Esophagus squamous epithelium (tissue), 5 donors: ENCODE measurements at regions not wholly inside any gene's neighbourhood (a gene's known extent, or its start where the extent isn't known, plus 50 kb on each side); places are given as distances from the start of the nearest gene placed in this dataset.

Experiments used
- DNase-seq: peaks from one replicate; lab custom pipeline; 2025; lab: John Stamatoyannopoulos, UW
- H3K27ac ChIP-seq, 4 donors: fragments of 200-600 bp; sonication (generic); one replicate each; pipeline ENCODE4 v1.5.1; 2016 to 2019; ENCODE audit warnings: mild to moderate bottlenecking in 1 of 4
- H3K27me3 ChIP-seq, 4 donors: fragments of 200-600 bp; sonication (generic); 1 replicate in 3 of 4; 2 replicates in 1 of 4; pipeline versions ENCODE4 v1.5.1 to v1.6.0; 2017 to 2021; ENCODE audit warnings: antibody characterized with exemption in 1 of 4
- H3K36me3 ChIP-seq, 3 donors: fragments of 200-600 bp; sonication (generic); one replicate each; pipeline ENCODE4 v1.5.1; 2016 to 2019
- H3K4me1 ChIP-seq, 3 donors: fragments of 200-600 bp; sonication (generic); one replicate each; pipeline ENCODE4 v1.5.1; 2017 to 2019
- H3K4me3 ChIP-seq, 4 donors: fragments of 200-600 bp; sonication (generic); 1 replicate in 3 of 4; 2 replicates in 1 of 4; pipeline ENCODE4 v1.5.1; 2016 to 2019; ENCODE audit warnings: mild to moderate bottlenecking in 2 of 4, moderate library complexity in 1 of 4
- H3K9me3 ChIP-seq, 3 donors: fragments of 200-600 bp; sonication (generic); one replicate each; pipeline ENCODE4 v1.5.1; 2016 to 2019
- CTCF ChIP-seq, 6 experiments: fragments of 450-650 bp in 4 of 6; fragments of 200-600 bp in 2 of 6; sonication (generic) in 2 of 6; IDR thresholded peaks; one replicate each; pipeline ENCODE4 v1.5.1; 2016 to 2019; ENCODE audit warnings: antibody characterized with exemption in 6 of 6, mild to moderate bottlenecking in 4 of 6, moderate library complexity in 4 of 6
- POLR2A ChIP-seq, 4 donors: fragments of 450-650 bp; IDR thresholded peaks; one replicate each; pipeline ENCODE4 v1.6.1; 2017; ENCODE audit warnings: antibody characterized with exemption in 4 of 4, mild to moderate bottlenecking in 4 of 4, moderate library complexity in 3 of 4
- WGBS, 2 donors: methylation state at CpG; one replicate each; pipeline ENCODE4 v1.1.5; 2018; 5-methylcytosine and 5-hydroxymethylcytosine counted together
- intact Hi-C: fragments of 100-400 bp; cut with DNase I; formaldehyde crosslinking; loops from one replicate; pipeline ENCODE4 v1.15.0; 2022
- donor health status: DM: yes; HTN: yes; CAD: no.

- TF ChIP-seq POLR2A (IDR thresholded peaks at IDR 0.05), result no peak
- TF ChIP-seq CTCF (IDR thresholded peaks at IDR 0.05), result no peak
- DNase-seq, result no peak
Measured at GRCh38 chr13:22201375-22201925, 530.6 kb downstream of the FGF9 start.

GRCh38 chr13:22210134-22210930, 539.5 kb downstream of the FGF9 start:
- H3K27ac ChIP-seq, result no peak overlapping the region
- WGBS, 2 donors, result 64 to 81% methylated on average over 13 to 14 of the region's 14 CpGs
- H3K9me3 ChIP-seq, result no peaks in the 10 kb centered on the region
- DNase-seq, result no peak
- TF ChIP-seq POLR2A (IDR thresholded peaks at IDR 0.05), result no peak
- no peak for TF ChIP-seq CTCF (IDR thresholded peaks at IDR 0.05)
- intact Hi-C loops, result no loop called here
- H3K36me3 ChIP-seq, result no peaks in the 10 kb centered on the region
- no peaks in the 10 kb centered on the region for H3K4me1 ChIP-seq
- H3K27me3 ChIP-seq, result no peaks in the 10 kb centered on the region
- no peak overlapping the region for H3K4me3 ChIP-seq

More at GRCh38 chr13:22201375-22201925, 530.6 kb downstream of the FGF9 start:
- Histone ChIP-seq H3K27me3 (no peaks in the 10 kb centered on the region), H3K27ac (no peak overlapping the region), H3K4me1 (peaks cover 0 to 16% (median 2%) of the 10 kb centered on the region in 3 donors), H3K9me3 (no peaks in the 10 kb centered on the region), H3K36me3 (no peaks in the 10 kb centered on the region), H3K4me3 (no peak overlapping the region)
- intact Hi-C loops, result no loop called here
- WGBS, 2 donors, result 83 to 86% methylated on average over 2 of the region's 2 CpGs

DNA sequence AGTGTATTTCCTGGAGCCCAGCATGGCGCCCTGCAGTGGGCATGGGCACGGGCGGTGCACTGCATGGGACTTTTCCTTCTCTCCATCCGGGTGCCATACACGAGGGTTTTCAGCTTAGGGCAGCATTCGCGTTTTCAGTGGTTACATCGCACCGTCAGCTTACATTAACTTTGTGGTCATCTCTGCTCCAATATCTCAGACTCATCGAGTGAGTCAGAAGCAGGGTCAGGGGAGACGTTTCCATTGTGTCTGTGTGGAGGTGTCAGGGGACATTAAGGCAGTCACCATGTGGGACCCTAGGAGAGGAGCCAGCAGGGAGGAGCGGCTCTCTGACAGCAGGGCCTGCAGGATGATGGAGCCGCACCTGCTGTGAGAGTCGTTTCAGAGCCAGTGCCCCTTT, 541.0 kb downstream of the FGF9 start:
- Histone ChIP-seq H3K27ac (no peak overlapping the region), H3K4me1 (no peaks in the 10 kb centered on the region), H3K27me3 (no peaks in the 10 kb centered on the region), H3K9me3 (no peaks in the 10 kb centered on the region), H3K4me3 (no peak overlapping the region), H3K36me3 (no peaks in the 10 kb centered on the region)
- DNase-seq, result no peak
- WGBS, 2 donors, result 93 to 95% methylated on average over 10 to 11 of the region's 14 CpGs
- no peak for TF ChIP-seq CTCF (IDR thresholded peaks at IDR 0.05)
- no peak for TF ChIP-seq POLR2A (IDR thresholded peaks at IDR 0.05)
- intact Hi-C loops, result no loop called here

- no peak for DNase-seq
- Histone ChIP-seq H3K27me3 (no peaks in the 10 kb centered on the region), H3K36me3 (no peaks in the 10 kb centered on the region), H3K4me3 (no peak overlapping the region), H3K9me3 (no peaks in the 10 kb centered on the region), H3K4me1 (no peaks in the 10 kb centered on the region), H3K27ac (no peak overlapping the region)
- TF ChIP-seq POLR2A (IDR thresholded peaks at IDR 0.05) (no peak), CTCF (IDR thresholded peaks at IDR 0.05) (no peak)
- intact Hi-C loops, result no loop called here
- WGBS, 2 donors, result 75 to 83% methylated on average over 1 to 10 of the region's 10 CpGs
Measured at GRCh38 chr13:22212576-22212975, 541.7 kb downstream of the FGF9 start.

DNA sequence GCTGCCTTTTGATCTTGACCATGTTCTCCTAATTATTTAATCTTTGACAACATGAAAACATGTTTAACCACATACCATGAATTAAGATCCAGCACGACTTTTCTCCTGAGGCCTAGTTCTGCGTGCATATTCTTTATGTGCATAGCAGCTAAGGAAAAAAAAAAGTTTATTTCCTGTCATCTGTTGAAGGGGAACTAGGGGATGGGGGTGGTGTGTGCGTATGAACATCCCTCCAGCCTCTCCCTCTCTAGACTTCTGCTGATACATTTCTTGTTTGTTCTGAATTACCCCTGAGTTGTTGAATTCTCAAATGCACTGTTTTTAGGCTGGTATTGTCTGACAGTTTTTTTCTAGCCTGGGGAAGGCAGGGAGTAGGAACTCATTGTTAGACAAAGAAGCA, 543.3 kb downstream of the FGF9 start:
- DNase-seq, result no peak
- H3K27ac ChIP-seq, result no peak overlapping the region
- no peaks in the 10 kb centered on the region for H3K9me3 ChIP-seq
- peaks cover 0 to 4% (median 0%) of the 10 kb centered on the region in 3 donors for H3K4me1 ChIP-seq
- no peak overlapping the region for H3K4me3 ChIP-seq
- WGBS, 2 donors, result 37 to 49% methylated on average over 3 of the region's 3 CpGs
- intact Hi-C loops, result no loop called here
- no peak for TF ChIP-seq CTCF (IDR thresholded peaks at IDR 0.05)
- TF ChIP-seq POLR2A (IDR thresholded peaks at IDR 0.05), result no peak
- no peaks in the 10 kb centered on the region for H3K27me3 ChIP-seq
- no peaks in the 10 kb centered on the region for H3K36me3 ChIP-seq
